Fibroblast of villous mesenchyme (primary cell): ENCODE measurements at regions not wholly inside any gene's neighbourhood (a gene's known extent, or its start where the extent isn't known, plus 50 kb on each side); places are given as distances from the start of the nearest gene placed in this dataset.

Experiments
- DNase-seq: peaks from one replicate; pipeline ENCODE4 v3.0.0-alpha.2; 2010; ENCODE audit warnings: low read depth
- H3K4me3 ChIP-seq: 2 replicates; pipeline ENCODE4 v1.5.1; 2011; ENCODE audit warnings: low read depth, mild to moderate bottlenecking, low read length
- TF ChIP-seq, protein P1 (sequence below): IDR thresholded peaks from 2 replicates; pipeline ENCODE4 v1.5.1; 2012; ENCODE audit warnings: low read depth, mild to moderate bottlenecking, low read length; ENCODE audit not compliant: insufficient read depth

DNA sequence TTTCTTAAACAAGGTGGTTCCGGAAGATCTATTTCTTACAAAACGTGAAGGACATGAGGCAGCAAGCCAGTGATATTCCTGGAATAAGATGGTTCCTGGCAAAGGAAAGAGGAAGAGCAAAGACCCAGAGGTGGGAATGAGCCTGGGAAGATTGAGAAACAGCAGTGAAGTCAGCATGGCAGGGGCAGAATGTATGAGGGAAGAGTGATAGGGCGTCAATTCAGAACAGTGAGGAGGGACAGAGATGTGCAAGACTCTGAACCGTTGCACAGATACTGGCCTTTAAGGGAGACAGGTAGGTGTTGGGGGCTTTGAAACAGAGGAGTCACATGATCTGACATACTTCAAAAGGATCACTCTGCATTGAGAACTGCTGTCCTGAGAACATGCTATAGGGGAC is 338.3 kb downstream of the CBLN4 start:
- DNase-seq, result no peak
- no peak overlapping the region for H3K4me3 ChIP-seq
- TF ChIP-seq, protein P1, sequence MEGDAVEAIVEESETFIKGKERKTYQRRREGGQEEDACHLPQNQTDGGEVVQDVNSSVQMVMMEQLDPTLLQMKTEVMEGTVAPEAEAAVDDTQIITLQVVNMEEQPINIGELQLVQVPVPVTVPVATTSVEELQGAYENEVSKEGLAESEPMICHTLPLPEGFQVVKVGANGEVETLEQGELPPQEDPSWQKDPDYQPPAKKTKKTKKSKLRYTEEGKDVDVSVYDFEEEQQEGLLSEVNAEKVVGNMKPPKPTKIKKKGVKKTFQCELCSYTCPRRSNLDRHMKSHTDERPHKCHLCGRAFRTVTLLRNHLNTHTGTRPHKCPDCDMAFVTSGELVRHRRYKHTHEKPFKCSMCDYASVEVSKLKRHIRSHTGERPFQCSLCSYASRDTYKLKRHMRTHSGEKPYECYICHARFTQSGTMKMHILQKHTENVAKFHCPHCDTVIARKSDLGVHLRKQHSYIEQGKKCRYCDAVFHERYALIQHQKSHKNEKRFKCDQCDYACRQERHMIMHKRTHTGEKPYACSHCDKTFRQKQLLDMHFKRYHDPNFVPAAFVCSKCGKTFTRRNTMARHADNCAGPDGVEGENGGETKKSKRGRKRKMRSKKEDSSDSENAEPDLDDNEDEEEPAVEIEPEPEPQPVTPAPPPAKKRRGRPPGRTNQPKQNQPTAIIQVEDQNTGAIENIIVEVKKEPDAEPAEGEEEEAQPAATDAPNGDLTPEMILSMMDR, result no peak

DNA sequence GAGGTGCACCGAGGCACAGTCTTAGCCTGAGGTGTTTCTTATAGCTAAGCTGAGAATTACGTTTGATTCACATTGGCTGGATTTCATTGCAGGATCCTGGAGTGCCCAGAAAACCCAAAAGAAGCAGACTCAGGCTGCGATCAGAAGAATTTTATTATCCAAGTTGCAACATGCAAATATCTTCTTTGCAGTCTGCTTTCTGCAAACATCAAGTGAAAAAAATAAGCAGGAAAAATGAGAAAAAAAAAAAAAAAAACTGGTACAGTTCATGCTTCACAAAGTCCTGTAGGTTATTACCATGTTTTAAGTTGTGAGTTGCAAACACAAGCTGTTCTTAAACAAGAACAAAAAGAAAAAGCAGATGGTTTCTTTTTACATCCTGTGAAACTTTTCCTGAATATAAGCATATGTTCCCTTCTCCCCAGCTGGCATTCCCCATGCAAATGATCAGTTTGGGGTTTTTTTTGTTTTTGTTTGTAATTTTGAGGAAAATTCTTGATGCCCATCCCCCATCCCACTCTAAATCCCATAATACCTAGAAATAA is 349.0 kb downstream of the CBLN4 start:
- no peak for DNase-seq
- H3K4me3 ChIP-seq, result no peak overlapping the region
- TF ChIP-seq, protein P1, result no peak

DNA sequence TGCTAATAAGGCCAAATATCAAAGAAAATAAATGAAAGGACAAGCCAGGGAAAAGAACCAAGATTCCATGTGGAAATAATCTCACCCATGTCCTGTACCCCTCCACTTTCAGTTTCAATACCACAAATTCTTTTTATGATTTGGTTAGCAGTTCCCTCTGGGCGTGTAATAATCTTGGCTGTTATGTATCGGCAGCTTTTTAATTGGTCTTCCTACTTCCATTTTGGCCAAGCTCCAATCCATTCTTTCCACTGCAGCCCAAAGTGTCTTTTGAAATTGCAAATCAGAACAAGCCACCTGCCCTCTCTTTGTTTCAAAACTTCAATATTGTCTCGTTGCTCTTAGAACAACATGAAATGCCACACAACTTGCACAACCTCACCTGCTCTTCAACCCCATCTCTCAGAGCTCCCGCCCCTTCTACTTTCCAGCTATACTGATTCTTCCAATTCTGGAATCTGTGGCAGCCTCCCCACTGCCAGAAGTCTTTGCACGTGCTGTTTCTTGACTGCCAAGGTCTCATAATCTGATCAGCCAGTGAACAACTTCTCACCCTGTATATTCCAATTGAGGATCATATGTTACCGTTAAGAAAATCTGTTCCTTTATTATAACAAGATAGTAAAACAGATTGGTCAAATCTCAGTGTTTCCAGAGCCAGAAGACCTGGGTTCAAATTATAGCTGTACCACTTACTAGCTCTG is 354.5 kb downstream of the CBLN4 start:
- TF ChIP-seq, protein P1, result no peak
- H3K4me3 ChIP-seq, result no peak overlapping the region
- DNase-seq, result no peak

DNA sequence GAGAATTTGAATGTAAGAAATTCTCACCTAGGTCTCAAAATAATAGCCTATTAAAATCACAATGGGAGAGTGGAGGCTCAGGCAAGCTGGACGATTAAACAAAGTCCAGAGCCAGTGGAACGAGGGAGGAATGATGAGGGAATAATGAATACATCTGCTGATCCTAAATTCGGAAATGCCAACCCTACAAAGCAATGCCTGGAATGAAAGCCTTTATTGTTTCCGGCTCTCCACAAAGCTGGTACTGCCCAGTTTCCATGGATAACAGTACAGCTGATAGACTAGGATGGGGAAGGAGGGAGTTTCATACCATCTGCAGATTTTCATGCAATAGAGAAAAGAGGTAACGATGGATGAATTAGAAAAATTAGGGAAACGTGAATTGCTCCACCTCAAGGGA is 356.1 kb downstream of the CBLN4 start:
- no peak for DNase-seq
- TF ChIP-seq, protein P1, result no peak
- H3K4me3 ChIP-seq, result no peak overlapping the region

DNA sequence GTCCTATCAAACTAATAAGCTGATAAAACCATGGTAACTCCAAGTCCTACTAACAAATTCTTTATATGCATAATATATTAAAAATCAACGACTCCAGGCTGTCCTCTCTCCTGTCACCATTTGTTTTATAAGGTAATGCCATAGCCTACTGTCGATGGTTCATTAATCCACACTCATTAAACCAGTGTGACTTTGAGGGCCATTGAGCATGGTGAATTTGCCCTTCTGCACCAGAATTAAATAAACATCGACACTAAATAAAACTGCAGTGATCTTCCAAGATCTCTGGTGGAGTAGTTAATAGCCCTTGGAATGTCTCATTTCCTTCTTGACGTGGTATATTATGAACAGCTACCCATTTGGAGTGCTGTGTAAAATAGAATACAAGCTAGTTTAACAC is 358.5 kb downstream of the CBLN4 start:
- no peak overlapping the region for H3K4me3 ChIP-seq
- no peak for DNase-seq
- TF ChIP-seq, protein P1, result no peak

DNA sequence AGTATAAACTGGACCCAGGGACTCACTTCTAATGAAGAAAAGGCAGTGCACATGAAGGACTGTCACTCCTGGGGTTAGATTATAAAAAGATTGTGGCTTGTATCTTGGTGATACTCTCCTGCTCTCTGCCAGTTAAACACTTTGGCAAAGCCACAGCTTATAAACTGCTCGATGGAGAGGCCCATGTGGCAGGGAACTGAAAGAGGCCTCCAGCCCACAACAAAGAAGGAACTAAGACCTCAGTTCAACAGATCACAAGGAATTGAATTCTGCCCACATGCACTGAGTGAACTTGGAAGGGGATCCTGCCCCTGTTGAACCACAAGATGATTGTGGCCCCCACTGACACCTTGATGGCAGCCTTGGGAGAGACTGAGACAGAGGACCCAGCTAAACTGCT is 363.8 kb downstream of the CBLN4 start:
- TF ChIP-seq, protein P1, result no peak
- H3K4me3 ChIP-seq, result no peak overlapping the region
- no peak for DNase-seq

DNA sequence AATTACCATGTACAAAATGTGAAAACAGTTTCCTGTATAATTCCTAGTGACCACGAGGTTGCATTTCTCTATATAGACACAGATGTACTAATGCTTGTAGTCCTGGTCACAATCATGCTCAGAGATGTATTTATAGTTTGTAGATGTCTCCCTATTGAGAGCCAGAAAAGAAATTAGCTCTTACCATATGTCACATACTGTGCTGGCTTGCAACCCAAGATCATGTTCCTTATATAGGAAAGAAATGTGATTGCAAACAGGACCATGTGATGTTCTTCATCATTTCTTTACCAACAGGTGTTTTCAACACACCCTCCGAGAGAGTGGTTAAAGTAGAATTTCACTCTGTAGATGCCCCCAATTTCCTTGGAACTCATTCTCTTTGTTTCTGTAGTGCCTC is 369.4 kb downstream of the CBLN4 start:
- TF ChIP-seq, protein P1, result no peak
- DNase-seq, result no peak
- H3K4me3 ChIP-seq, result no peak overlapping the region
